Activated B cell treated with CpG ODN at 0.5 μM for 24 hours (primary cell): ENCODE measurements at regions not wholly inside any gene's neighbourhood (a gene's known extent, or its start where the extent isn't known, plus 50 kb on each side); places are given as distances from the start of the nearest gene placed in this dataset.

Experiments used
- ATAC-seq: fragments of 200-7000 bp; cut with Tn5 transposase; one replicate; pipeline ENCODE4 v1.10.0; 2021; ENCODE audit warnings: low read depth, mild to moderate bottlenecking, moderate library complexity
- CTCF ChIA-PET: fragments of 350-600 bp; sonication (Branson Sonifier 250); formaldehyde crosslinking; loops from one replicate; lab custom pipeline; 2021; ENCODE audit warnings: antibody characterized with exemption; lab: Charles Lee
- POLR2A ChIA-PET: fragments of 350-600 bp; sonication (Branson Sonifier 250); formaldehyde crosslinking; loops from one replicate; lab custom pipeline; 2021; ENCODE audit warnings: antibody characterized with exemption; lab: Charles Lee
- DNase-seq: peaks from one replicate; pipeline ENCODE4 v3.0.0; 2022
- H3K27ac Mint-ChIP-seq: one replicate; pipeline ENCODE4 v1.8.0; 2020; ENCODE audit warnings: mixed read lengths
- H3K27me3 Mint-ChIP-seq: one replicate; pipeline ENCODE4 v1.8.0; 2021; ENCODE audit warnings: mixed read lengths
- H3K36me3 Mint-ChIP-seq: one replicate; pipeline ENCODE4 v1.8.0; 2021; ENCODE audit warnings: low read depth, mixed read lengths
- H3K4me1 Mint-ChIP-seq: one replicate; pipeline ENCODE4 v1.8.0; 2021; ENCODE audit warnings: mixed read lengths
- H3K4me3 Mint-ChIP-seq: one replicate; pipeline ENCODE4 v1.8.0; 2020; ENCODE audit warnings: mild to moderate bottlenecking, mixed read lengths
- H3K9me3 Mint-ChIP-seq: one replicate; pipeline ENCODE4 v1.8.0; 2020; ENCODE audit warnings: mixed read lengths
- CTCF ChIP-seq: fragments of 200-600 bp; IDR thresholded peaks from one replicate; pipeline ENCODE4 v1.8.0; 2022; ENCODE audit warnings: antibody characterized with exemption, mild to moderate bottlenecking
- intact Hi-C: fragments of 100-400 bp; cut with micrococcal nuclease; formaldehyde crosslinking; loops from one replicate; pipeline ENCODE4 v1.15.1; 2024

- no peak for DNase-seq
- TF ChIP-seq CTCF, result no peak
- no peak for ATAC-seq
- Mint-ChIP-seq H3K27me3 (peaks cover 14% of the 10 kb centered on the region), H3K9me3 (peaks cover 12% of the 10 kb centered on the region), H3K36me3 (no peaks in the 10 kb centered on the region), H3K4me3 (no peak overlapping the region), H3K27ac (no peak overlapping the region), H3K4me1 (no peaks in the 10 kb centered on the region)
- intact Hi-C loops, result no loop called here
- CTCF ChIA-PET, result no interaction called here
- POLR2A ChIA-PET, result no interaction called here
These were observed 56.3 kb upstream of the ATXN1 start for GRCh38 chr6:16817594-16817993.

- TF ChIP-seq CTCF, result no peak
- DNase-seq (no peak), ATAC-seq (no peak)
- H3K27ac Mint-ChIP-seq, result no peak overlapping the region
- H3K9me3 Mint-ChIP-seq, result peaks cover 19% of the 10 kb centered on the region
- H3K4me3 Mint-ChIP-seq, result no peak overlapping the region
- H3K27me3 Mint-ChIP-seq, result peaks cover 12% of the 10 kb centered on the region
- H3K36me3 Mint-ChIP-seq, result peaks cover 3% of the 10 kb centered on the region
- POLR2A ChIA-PET, result no interaction called here
- no peaks in the 10 kb centered on the region for H3K4me1 Mint-ChIP-seq
- intact Hi-C loops, result no loop called here
- CTCF ChIA-PET, result no interaction called here
These were observed 55.6 kb upstream of the ATXN1 start for GRCh38 chr6:16816891-16817290.

GRCh38 chr6:16812993-16813392, 51.7 kb upstream of the ATXN1 start:
- H3K9me3 Mint-ChIP-seq, result peaks cover 30% of the 10 kb centered on the region
- ChIA-PET CTCF (no interaction called here), POLR2A (no interaction called here)
- no peak for ATAC-seq
- H3K4me1 Mint-ChIP-seq, result no peaks in the 10 kb centered on the region
- intact Hi-C loops, result no loop called here
- H3K27me3 Mint-ChIP-seq, result peaks cover 10% of the 10 kb centered on the region
- TF ChIP-seq CTCF, result no peak
- H3K27ac Mint-ChIP-seq, result no peak overlapping the region
- H3K4me3 Mint-ChIP-seq, result no peak overlapping the region
- DNase-seq, result no peak
- H3K36me3 Mint-ChIP-seq, result peaks cover 3% of the 10 kb centered on the region

- no peak overlapping the region for H3K4me3 Mint-ChIP-seq
- intact Hi-C loops, result no loop called here
- ChIA-PET POLR2A (no interaction called here), CTCF (no interaction called here)
- no peak for DNase-seq
- no peak overlapping the region for H3K27ac Mint-ChIP-seq
- peaks cover 3% of the 10 kb centered on the region for H3K36me3 Mint-ChIP-seq
- H3K9me3 Mint-ChIP-seq, result peaks cover 30% of the 10 kb centered on the region
- no peak for ATAC-seq
- no peak for TF ChIP-seq CTCF
- H3K27me3 Mint-ChIP-seq, result peaks cover 7% of the 10 kb centered on the region
- no peaks in the 10 kb centered on the region for H3K4me1 Mint-ChIP-seq
These were observed 50.2 kb upstream of the ATXN1 start for GRCh38 chr6:16811277-16811979.
